Mesendoderm (in vitro differentiated cells): ENCODE measurements at regions not wholly inside any gene's neighbourhood (a gene's known extent, or its start where the extent isn't known, plus 50 kb on each side); places are given as distances from the start of the nearest gene placed in this dataset.

ENCODE experiments used
- DNase-seq: peaks from one replicate; pipeline ENCODE4 v3.0.0; 2013
- H2AK5ac ChIP-seq: 2 replicates; pipeline ENCODE4 v1.6.1; 2013; ENCODE audit warnings: low read length, inconsistent platforms
- H2BK120ac ChIP-seq: 2 replicates; pipeline ENCODE4 v1.6.1; 2013; ENCODE audit warnings: low read depth, mild to moderate bottlenecking, low read length, moderate library complexity, mixed read lengths
- H2BK15ac ChIP-seq: replicated peaks from 2 replicates; pipeline ENCODE4 v1.6.1; 2013; ENCODE audit warnings: low read depth, mild to moderate bottlenecking, moderate library complexity
- H2BK5ac ChIP-seq: 2 replicates; pipeline ENCODE4 v1.6.1; 2013; ENCODE audit warnings: low read length, inconsistent platforms
- H3K18ac ChIP-seq: 2 replicates; pipeline ENCODE4 v1.6.1; 2013; ENCODE audit warnings: mild to moderate bottlenecking, low read length, mixed read lengths
- H3K23ac ChIP-seq: one replicate; pipeline ENCODE4 v1.6.1; 2013; ENCODE audit warnings: low read length
- H3K27ac ChIP-seq: 2 replicates; pipeline ENCODE4 v1.5.1; 2013; ENCODE audit warnings: low read depth, mild to moderate bottlenecking, inconsistent platforms, low read length, moderate library complexity
- H3K27me3 ChIP-seq: 2 replicates; pipeline ENCODE4 v1.6.1; 2013; ENCODE audit warnings: low read length, control low read depth, mild to moderate bottlenecking, inconsistent platforms; ENCODE audit not compliant: insufficient read depth, poor library complexity
- H3K36me3 ChIP-seq: 2 replicates; pipeline ENCODE4 v1.6.1; 2013; ENCODE audit warnings: low read length, inconsistent platforms; ENCODE audit not compliant: control insufficient read depth, insufficient read depth
- H3K4ac ChIP-seq: one replicate; pipeline ENCODE4 v1.6.1; 2013; ENCODE audit warnings: low read depth, mild to moderate bottlenecking, low read length, moderate library complexity
- H3K4me1 ChIP-seq: 2 replicates; pipeline ENCODE4 v1.6.1; 2013; ENCODE audit warnings: low read depth, low read length, inconsistent platforms; ENCODE audit not compliant: control insufficient read depth
- H3K4me2 ChIP-seq: 2 replicates; pipeline ENCODE4 v1.6.1; 2013; ENCODE audit warnings: low read length
- H3K4me3 ChIP-seq: 2 replicates; pipeline ENCODE4 v1.5.1; 2013; ENCODE audit warnings: mild to moderate bottlenecking, low read length
- H3K56ac ChIP-seq: one replicate; pipeline ENCODE4 v1.6.1; 2013; ENCODE audit warnings: low read length
- H3K79me1 ChIP-seq: 2 replicates; pipeline ENCODE4 v1.6.1; 2013; ENCODE audit warnings: low read length, inconsistent platforms
- H3K79me2 ChIP-seq: 2 replicates; pipeline ENCODE4 v1.6.1; 2013; ENCODE audit warnings: mild to moderate bottlenecking, low read length; ENCODE audit not compliant: control insufficient read depth, insufficient read depth
- H3K9ac ChIP-seq: 2 replicates; pipeline ENCODE4 v1.6.1; 2013; ENCODE audit warnings: low read length, inconsistent platforms
- H4K5ac ChIP-seq: one replicate; pipeline ENCODE4 v1.6.1; 2013; ENCODE audit warnings: low read length
- H4K8ac ChIP-seq: one replicate; pipeline ENCODE4 v1.6.1; 2013; ENCODE audit warnings: low read depth, mild to moderate bottlenecking, control low read depth, low read length, moderate library complexity
- WGBS: extraction: QIAGEN DNeasy Blood & Tissue Kit; methylation state at CpG from one replicate; pipeline ENCODE4 v1.1.7; 2013; ENCODE audit warnings: low lambda C conversion rate, missing lambda C conversion rate; ENCODE audit not compliant: insufficient coverage; ENCODE audit errors: extremely low coverage; 5-methylcytosine and 5-hydroxymethylcytosine counted together

DNA sequence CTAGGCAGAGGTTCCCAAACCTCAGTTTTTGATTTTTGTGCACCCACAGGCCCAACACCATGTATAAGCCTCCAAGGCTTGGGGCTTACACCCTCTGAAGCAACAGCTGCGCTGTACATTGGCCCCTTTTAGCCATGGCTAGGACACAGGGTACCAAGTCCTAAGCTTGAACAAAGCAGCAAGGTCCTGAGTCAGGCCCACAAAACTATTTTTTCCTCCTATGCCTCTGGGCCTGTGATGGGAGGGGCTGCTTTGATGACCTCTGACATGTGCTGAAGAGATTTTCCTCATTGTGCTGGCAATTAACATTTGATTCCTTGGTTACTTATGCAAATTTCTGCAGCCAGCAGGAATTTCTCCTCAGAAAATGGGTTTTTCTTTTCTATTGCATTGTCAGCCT lies 262.2 kb upstream of the CEP162 start:
- H3K4me2 ChIP-seq, result no peak overlapping the region
- H2BK5ac ChIP-seq, result no peak overlapping the region
- no peak overlapping the region for H3K56ac ChIP-seq
- no peak for DNase-seq
- no peak overlapping the region for H3K18ac ChIP-seq
- H4K5ac ChIP-seq, result no peak overlapping the region
- H4K8ac ChIP-seq, result no peak overlapping the region
- H3K79me2 ChIP-seq, result no peaks in the 10 kb centered on the region
- no peak overlapping the region for H2BK15ac ChIP-seq
- no CpG with 5 or more reads among the region's 1 CpG for WGBS
- no peak overlapping the region for H3K4ac ChIP-seq
- H3K9ac ChIP-seq, result no peak overlapping the region
- H3K79me1 ChIP-seq, result no peaks in the 10 kb centered on the region
- H3K36me3 ChIP-seq, result no peaks in the 10 kb centered on the region
- no peaks in the 10 kb centered on the region for H3K4me1 ChIP-seq
- H3K27ac ChIP-seq, result no peak overlapping the region
- H3K23ac ChIP-seq, result no peak overlapping the region
- H3K4me3 ChIP-seq, result no peak overlapping the region
- no peaks in the 10 kb centered on the region for H3K27me3 ChIP-seq
- H2AK5ac ChIP-seq, result no peak overlapping the region
- no peak overlapping the region for H2BK120ac ChIP-seq

DNA sequence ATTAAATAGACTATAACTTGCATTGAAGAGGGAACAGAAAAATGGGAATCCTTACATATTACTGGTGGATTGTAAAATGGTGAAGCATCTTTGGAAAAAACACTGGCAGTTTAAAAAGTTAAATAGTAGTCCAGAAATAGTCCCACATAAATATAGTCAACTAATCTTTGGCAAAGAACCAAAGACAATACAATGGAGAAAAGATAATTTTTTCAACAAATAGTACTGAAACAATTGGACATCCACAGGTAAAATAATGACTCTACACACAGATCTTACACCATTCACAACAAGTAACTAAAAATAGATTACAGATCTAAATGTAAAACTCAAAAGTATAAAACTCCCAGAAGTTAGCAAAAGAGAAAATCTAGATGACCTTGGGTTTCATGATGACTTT lies 259.1 kb upstream of the CEP162 start:
- no peak overlapping the region for H2BK5ac ChIP-seq
- no peak overlapping the region for H2AK5ac ChIP-seq
- no peaks in the 10 kb centered on the region for H3K79me1 ChIP-seq
- no peak overlapping the region for H3K23ac ChIP-seq
- H3K27me3 ChIP-seq, result no peaks in the 10 kb centered on the region
- DNase-seq, result no peak
- no peak overlapping the region for H3K56ac ChIP-seq
- H3K4me2 ChIP-seq, result no peak overlapping the region
- H3K18ac ChIP-seq, result no peak overlapping the region
- no peak overlapping the region for H4K5ac ChIP-seq
- H2BK15ac ChIP-seq, result no peak overlapping the region
- no peak overlapping the region for H3K4ac ChIP-seq
- H3K36me3 ChIP-seq, result no peaks in the 10 kb centered on the region
- no peak overlapping the region for H2BK120ac ChIP-seq
- H3K27ac ChIP-seq, result no peak overlapping the region
- H3K4me1 ChIP-seq, result no peaks in the 10 kb centered on the region
- no peaks in the 10 kb centered on the region for H3K79me2 ChIP-seq
- no peak overlapping the region for H4K8ac ChIP-seq
- no peak overlapping the region for H3K4me3 ChIP-seq
- H3K9ac ChIP-seq, result no peak overlapping the region

DNA sequence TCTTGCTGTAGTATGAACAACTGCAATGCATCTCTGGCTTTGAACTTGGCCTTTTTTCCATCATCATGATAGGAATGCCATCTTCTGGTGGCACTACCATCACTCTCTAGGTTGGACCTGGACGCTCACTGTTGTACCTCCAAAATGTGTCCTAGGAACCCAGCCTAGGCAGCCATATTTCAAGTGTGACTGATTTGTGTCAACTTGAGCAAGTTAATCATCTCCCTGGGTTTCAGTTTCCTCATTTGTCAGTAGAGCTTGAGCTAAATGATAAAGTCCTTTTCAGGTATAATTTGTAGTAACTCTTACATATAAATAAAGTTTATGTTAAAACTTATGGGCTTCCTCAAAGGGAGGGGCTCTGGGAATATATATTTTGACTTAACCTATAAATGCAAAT lies 241.7 kb upstream of the CEP162 start:
- Histone ChIP-seq H3K56ac (no peak overlapping the region), H4K8ac (no peak overlapping the region), H3K79me1 (no peaks in the 10 kb centered on the region), H3K79me2 (no peaks in the 10 kb centered on the region), H2AK5ac (no peak overlapping the region), H3K36me3 (no peaks in the 10 kb centered on the region), H3K4ac (no peak overlapping the region), H3K4me3 (no peak overlapping the region), H3K27me3 (no peaks in the 10 kb centered on the region), H2BK5ac (no peak overlapping the region), H3K23ac (no peak overlapping the region), H3K9ac (no peak overlapping the region), H3K4me1 (no peaks in the 10 kb centered on the region), H2BK120ac (no peak overlapping the region), H3K4me2 (no peak overlapping the region), H2BK15ac (no peak overlapping the region), H4K5ac (no peak overlapping the region), H3K27ac (no peak overlapping the region), H3K18ac (no peak overlapping the region)
- no peak for DNase-seq
- no CpG with 5 or more reads among the region's 1 CpG for WGBS

DNA sequence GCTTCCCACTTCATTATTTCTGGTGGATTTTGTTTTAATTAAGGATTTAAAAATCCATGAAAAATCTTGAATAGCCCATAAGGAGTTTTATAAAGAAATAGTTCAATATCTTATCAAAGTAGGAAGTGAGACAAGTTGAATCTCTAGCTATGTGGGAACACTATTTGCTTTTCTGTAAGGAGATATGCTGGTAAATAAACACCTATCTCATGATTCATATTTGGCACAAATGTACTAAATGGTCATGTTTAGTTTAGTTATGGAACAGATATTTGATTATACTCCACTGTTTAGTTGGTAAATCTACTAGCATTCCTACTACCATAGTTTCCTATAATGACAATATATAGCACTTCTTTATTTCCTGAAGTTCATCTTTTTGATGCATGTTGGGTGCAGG lies 239.9 kb upstream of the CEP162 start:
- Histone ChIP-seq H3K4me1 (no peaks in the 10 kb centered on the region), H3K27ac (no peak overlapping the region), H3K79me1 (no peaks in the 10 kb centered on the region), H2AK5ac (no peak overlapping the region), H3K4me3 (no peak overlapping the region), H3K4ac (no peak overlapping the region), H2BK5ac (no peak overlapping the region), H3K27me3 (no peaks in the 10 kb centered on the region), H4K8ac (no peak overlapping the region), H3K23ac (no peak overlapping the region), H4K5ac (no peak overlapping the region), H3K36me3 (no peaks in the 10 kb centered on the region), H3K18ac (no peak overlapping the region), H2BK15ac (no peak overlapping the region), H3K4me2 (no peak overlapping the region), H2BK120ac (no peak overlapping the region), H3K9ac (no peak overlapping the region), H3K79me2 (no peaks in the 10 kb centered on the region), H3K56ac (no peak overlapping the region)
- no peak for DNase-seq

- Histone ChIP-seq H2BK5ac (no peak overlapping the region), H3K9ac (no peak overlapping the region), H4K8ac (no peak overlapping the region), H3K79me2 (no peaks in the 10 kb centered on the region), H2BK15ac (no peak overlapping the region), H3K79me1 (no peaks in the 10 kb centered on the region), H3K4me2 (no peak overlapping the region), H3K4me3 (no peak overlapping the region), H3K36me3 (no peaks in the 10 kb centered on the region), H4K5ac (no peak overlapping the region), H2AK5ac (no peak overlapping the region), H3K18ac (no peak overlapping the region), H3K27me3 (no peaks in the 10 kb centered on the region), H3K23ac (no peak overlapping the region), H3K4me1 (no peaks in the 10 kb centered on the region), H2BK120ac (no peak overlapping the region), H3K27ac (no peak overlapping the region), H3K56ac (no peak overlapping the region), H3K4ac (no peak overlapping the region)
- peak; percentile 35 for DNase-seq
- WGBS, result no CpG with 5 or more reads among the region's 4 CpGs
Observed at GRCh38 chr6:84466511-84466910, 239.1 kb upstream of the CEP162 start.

- no peak overlapping the region for H2AK5ac ChIP-seq
Observed at GRCh38 chr6:84464471-84464870, 237.0 kb upstream of the CEP162 start.

More at GRCh38 chr6:84464471-84464870, 237.0 kb upstream of the CEP162 start:
- no peak overlapping the region for H3K4me3 ChIP-seq
- H3K18ac ChIP-seq, result no peak overlapping the region
- no CpG with 5 or more reads among the region's 2 CpGs for WGBS
- H3K27ac ChIP-seq, result no peak overlapping the region
- H4K8ac ChIP-seq, result no peak overlapping the region
- no peak overlapping the region for H2BK5ac ChIP-seq
- H3K4me1 ChIP-seq, result no peaks in the 10 kb centered on the region
- H3K23ac ChIP-seq, result no peak overlapping the region
- DNase-seq, result no peak
- no peak overlapping the region for H2BK15ac ChIP-seq
- H3K9ac ChIP-seq, result no peak overlapping the region
- H4K5ac ChIP-seq, result no peak overlapping the region
- H3K79me1 ChIP-seq, result no peaks in the 10 kb centered on the region
- no peaks in the 10 kb centered on the region for H3K36me3 ChIP-seq
- no peak overlapping the region for H3K56ac ChIP-seq
- no peaks in the 10 kb centered on the region for H3K27me3 ChIP-seq
- H2BK120ac ChIP-seq, result no peak overlapping the region
- no peak overlapping the region for H3K4ac ChIP-seq
- no peak overlapping the region for H3K4me2 ChIP-seq
- H3K79me2 ChIP-seq, result no peaks in the 10 kb centered on the region
